ENCODE measurements at regions not wholly inside any gene's neighbourhood (a gene's known extent, or its start where the extent isn't known, plus 50 kb on each side); places are given as distances from the start of the nearest gene placed in this dataset.
"Not testable (repeated sequence)": the region's sequence is repeated elsewhere in the genome, so short reads cannot be mapped to it uniquely, and the experiment has no call there.

- DNase-seq, result no peak
- no peak overlapping the region for H3K27ac Mint-ChIP-seq
- H3K4me3 Mint-ChIP-seq, result no peak overlapping the region
- Histone ChIP-seq H3K4me1 (ENCODE audit: control insufficient read depth, insufficient read depth, low read length) (no peaks in the 10 kb centered on the region), H3K27ac (ENCODE audit: low read depth, low read length) (no peak overlapping the region), H3K36me3 (ENCODE audit: control insufficient read depth, insufficient read depth, low read length) (no peaks in the 10 kb centered on the region), H3K9me3 (ENCODE audit: control insufficient read depth, low read length) (no peaks in the 10 kb centered on the region), H3K9ac (ENCODE audit: extremely low read depth, low read length, poor library complexity, severe bottlenecking) (no peak overlapping the region), H3K4me3 (ENCODE audit: low read length) (no peak overlapping the region), H3K27me3 (ENCODE audit: control insufficient read depth, insufficient read depth, low read length, poor library complexity, severe bottlenecking) (no peaks in the 10 kb centered on the region)
- 82 to 90% methylated on average over 7 to 8 of the region's 8 CpGs for WGBS, 2 experiments (ENCODE audit: insufficient coverage in 1 of 2, insufficient read length in 1 of 2)
- H3K27me3 Mint-ChIP-seq (ENCODE audit: insufficient read depth), result peaks cover 5% of the 10 kb centered on the region
- H3K4me1 Mint-ChIP-seq, result peaks cover 3% of the 10 kb centered on the region
- no peaks in the 10 kb centered on the region for H3K36me3 Mint-ChIP-seq (ENCODE audit: low read depth)
- no peak for TF ChIP-seq CTCF (conservative IDR thresholded peaks at IDR 0.05)
- H3K9me3 Mint-ChIP-seq, result peaks cover 4% of the 10 kb centered on the region
Observed at GRCh38 chr13:110818747-110819146, 96.1 kb downstream of the ANKRD10 start.

- peak; percentile 96 for DNase-seq
- Mint-ChIP-seq H3K27me3 (ENCODE audit: insufficient read depth) (no peaks in the 10 kb centered on the region), H3K9me3 (peaks cover 4% of the 10 kb centered on the region), H3K27ac (no peak overlapping the region), H3K4me3 (no peak overlapping the region), H3K4me1 (peaks cover 3% of the 10 kb centered on the region), H3K36me3 (ENCODE audit: low read depth) (no peaks in the 10 kb centered on the region)
- Histone ChIP-seq H3K9me3 (ENCODE audit: control insufficient read depth, low read length) (no peaks in the 10 kb centered on the region), H3K4me3 (ENCODE audit: low read length) (no peak overlapping the region), H3K4me1 (ENCODE audit: control insufficient read depth, insufficient read depth, low read length) (no peaks in the 10 kb centered on the region), H3K9ac (ENCODE audit: extremely low read depth, low read length, poor library complexity, severe bottlenecking) (no peak overlapping the region), H3K27me3 (ENCODE audit: control insufficient read depth, insufficient read depth, low read length, poor library complexity, severe bottlenecking) (no peaks in the 10 kb centered on the region), H3K36me3 (ENCODE audit: control insufficient read depth, insufficient read depth, low read length) (no peaks in the 10 kb centered on the region), H3K27ac (ENCODE audit: low read depth, low read length) (no peak overlapping the region)
- 41 to 48% methylated on average over 12 to 17 of the region's 17 CpGs for WGBS, 2 experiments (ENCODE audit: insufficient coverage in 1 of 2, insufficient read length in 1 of 2)
- peak; percentile 100 for TF ChIP-seq CTCF (conservative IDR thresholded peaks at IDR 0.05)
Observed at GRCh38 chr13:110819203-110820014, 95.5 kb downstream of the ANKRD10 start.

- no peak overlapping the region for H3K9ac ChIP-seq (ENCODE audit: extremely low read depth, low read length, poor library complexity, severe bottlenecking)
- H3K27me3 Mint-ChIP-seq (ENCODE audit: insufficient read depth), result no peaks in the 10 kb centered on the region
- no peak overlapping the region for H3K4me3 Mint-ChIP-seq
- no peak for DNase-seq
- WGBS, 2 experiments (ENCODE audit: insufficient coverage in 1 of 2, insufficient read length in 1 of 2), result 70 to 72% methylated on average over 5 to 9 of the region's 9 CpGs
- no peaks in the 10 kb centered on the region for H3K27me3 ChIP-seq (ENCODE audit: control insufficient read depth, insufficient read depth, low read length, poor library complexity, severe bottlenecking)
- no peak for TF ChIP-seq CTCF (conservative IDR thresholded peaks at IDR 0.05)
- peaks cover 4% of the 10 kb centered on the region for H3K9me3 Mint-ChIP-seq
- no peaks in the 10 kb centered on the region for H3K36me3 Mint-ChIP-seq (ENCODE audit: low read depth)
- H3K9me3 ChIP-seq (ENCODE audit: control insufficient read depth, low read length), result no peaks in the 10 kb centered on the region
- H3K36me3 ChIP-seq (ENCODE audit: control insufficient read depth, insufficient read depth, low read length), result no peaks in the 10 kb centered on the region
- peaks cover 3% of the 10 kb centered on the region for H3K4me1 Mint-ChIP-seq
- H3K4me3 ChIP-seq (ENCODE audit: low read length), result no peak overlapping the region
- H3K27ac Mint-ChIP-seq, result no peak overlapping the region
- H3K4me1 ChIP-seq (ENCODE audit: control insufficient read depth, insufficient read depth, low read length), result no peaks in the 10 kb centered on the region
- no peak overlapping the region for H3K27ac ChIP-seq (ENCODE audit: low read depth, low read length)
Observed at GRCh38 chr13:110820322-110820721, 94.5 kb downstream of the ANKRD10 start.

- not testable (repeated sequence) for H3K27ac ChIP-seq (ENCODE audit: low read depth, low read length); DNase-seq; H3K27me3 Mint-ChIP-seq (ENCODE audit: insufficient read depth); H3K9ac ChIP-seq (ENCODE audit: extremely low read depth, low read length, poor library complexity, severe bottlenecking); H3K4me3 ChIP-seq (ENCODE audit: low read length); H3K36me3 Mint-ChIP-seq (ENCODE audit: low read depth); H3K9me3 ChIP-seq (ENCODE audit: control insufficient read depth, low read length); H3K27me3 ChIP-seq (ENCODE audit: control insufficient read depth, insufficient read depth, low read length, poor library complexity, severe bottlenecking); H3K27ac Mint-ChIP-seq; H3K4me1 Mint-ChIP-seq; H3K36me3 ChIP-seq (ENCODE audit: control insufficient read depth, insufficient read depth, low read length); H3K4me1 ChIP-seq (ENCODE audit: control insufficient read depth, insufficient read depth, low read length); H3K9me3 Mint-ChIP-seq; H3K4me3 Mint-ChIP-seq
- WGBS, 2 experiments (ENCODE audit: insufficient coverage in 1 of 2, insufficient read length in 1 of 2), result 95 to 96% methylated on average over 14 to 25 of the region's 25 CpGs
Observed at GRCh38 chr13:110821837-110822668, 92.8 kb downstream of the ANKRD10 start.

All from endodermal cell (in vitro differentiated cells).